ENCODE measurements at regions not wholly inside any gene's neighbourhood (a gene's known extent, or its start where the extent isn't known, plus 50 kb on each side); places are given as distances from the start of the nearest gene placed in this dataset.
A peak's percentile ranks its signal among the peaks of the same experiment; 100 is the strongest.

- TF ChIP-seq POLR2A (IDR thresholded peaks at IDR 0.05; ENCODE audit: control extremely low read depth in 1 of 2, low read depth in 2 of 2, low read length in 2 of 2) (no peak), NRF1 (IDR thresholded peaks at IDR 0.05; ENCODE audit: low read depth, low read length) (no peak), CHD7 (IDR thresholded peaks at IDR 0.05; ENCODE audit: insufficient replicate concordance, low read length) (no peak), CTCF (IDR thresholded peaks at IDR 0.05; ENCODE audit: control extremely low read depth in 1 of 3, insufficient read depth in 1 of 3, low read depth in 1 of 3, low read length in 3 of 3) (no peak), GTF2F1 (IDR thresholded peaks at IDR 0.05; ENCODE audit: borderline replicate concordance, low read depth, low read length) (no peak), FOSL1 (IDR thresholded peaks at IDR 0.05; ENCODE audit: insufficient read depth, low read depth, low read length) (no peak), CHD1 (IDR thresholded peaks at IDR 0.05; ENCODE audit: low read depth, low read length) (no peak), EZH2 (IDR thresholded peaks at IDR 0.05; ENCODE audit: low read depth, low read length, severe bottlenecking) (no peak), POLR2AphosphoS5 (IDR thresholded peaks at IDR 0.05; ENCODE audit: low read depth, low read length) (no peak), BCL11A (IDR thresholded peaks at IDR 0.05; ENCODE audit: low read depth in 2 of 2, low read length in 2 of 2) (no peak), EP300 (IDR thresholded peaks at IDR 0.05; ENCODE audit: borderline replicate concordance in 1 of 2, low read depth in 2 of 2, low read length in 2 of 2) (no peak), SRF (IDR thresholded peaks at IDR 0.05; ENCODE audit: low read depth, low read length) (no peak)
- TF ChIP-seq, protein P1, sequence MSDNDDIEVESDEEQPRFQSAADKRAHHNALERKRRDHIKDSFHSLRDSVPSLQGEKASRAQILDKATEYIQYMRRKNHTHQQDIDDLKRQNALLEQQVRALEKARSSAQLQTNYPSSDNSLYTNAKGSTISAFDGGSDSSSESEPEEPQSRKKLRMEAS (IDR thresholded peaks at IDR 0.05) = peak; percentile 57; the same call in 1 of the 2 replicates
Measured at GRCh38 chr17:73827627-73828291, 183.5 kb upstream of the SDK2 start.
